Gastrocnemius medialis (tissue), 4 donors: ENCODE measurements at regions not wholly inside any gene's neighbourhood (a gene's known extent, or its start where the extent isn't known, plus 50 kb on each side); places are given as distances from the start of the nearest gene placed in this dataset.

ENCODE experiments used
- ATAC-seq, 2 donors: fragments of 150-250 bp; one replicate each; pipeline ENCODE4 v1.9.1; 2016
- DNase-seq, 2 donors: peaks; one replicate each; pipeline ENCODE4 v3.0.0-alpha.2; 2019
- H3K27ac ChIP-seq, 4 donors: fragments of 200-600 bp; sonication (generic); 1 replicate in 1 of 4; 2 replicates in 3 of 4; pipeline ENCODE4 v1.5.1; 2016 to 2018; ENCODE audit warnings: mild to moderate bottlenecking in 2 of 4, moderate library complexity in 1 of 4
- H3K27me3 ChIP-seq, 3 donors: fragments of 200-600 bp; sonication (generic) in 2 of 3; 1 replicate in 1 of 3; 2 replicates in 2 of 3; pipeline versions ENCODE4 v1.5.1 to v1.6.0; 2016 to 2019; ENCODE audit warnings: mild to moderate bottlenecking in 1 of 3, moderate library complexity in 1 of 3
- H3K36me3 ChIP-seq, 2 donors: fragments of 200-600 bp; sonication (generic) in 1 of 2; one replicate each; pipeline ENCODE4 v1.5.1; 2017 to 2018
- H3K4me1 ChIP-seq, 2 donors: fragments of 200-600 bp; sonication (generic) in 1 of 2; one replicate each; pipeline ENCODE4 v1.5.1; 2016 to 2017; ENCODE audit warnings: mild to moderate bottlenecking in 2 of 2
- H3K4me3 ChIP-seq, 4 donors: fragments of 200-600 bp; sonication (generic) in 3 of 4; 1 replicate in 1 of 4; 2 replicates in 3 of 4; pipeline ENCODE4 v1.5.1; 2016 to 2019; ENCODE audit warnings: mild to moderate bottlenecking in 2 of 4
- H3K9me3 ChIP-seq, 3 donors: fragments of 200-600 bp; sonication (generic) in 2 of 3; 1 replicate in 1 of 3; 2 replicates in 2 of 3; pipeline ENCODE4 v1.5.1; 2016 to 2019
- CTCF ChIP-seq, 5 experiments: fragments of 450-650 bp in 3 of 5; fragments of 200-600 bp in 2 of 5; sonication (generic) in 2 of 5; IDR thresholded peaks in 4 of 5; conservative IDR thresholded peaks in 1 of 5; 1 replicate in 4 of 5; 2 replicates in 1 of 5; pipeline ENCODE4 v1.5.1; 2016 to 2019; ENCODE audit warnings: antibody characterized with exemption in 5 of 5, mild to moderate bottlenecking in 3 of 5, moderate library complexity in 3 of 5
- POLR2A ChIP-seq, 2 donors: fragments of 450-650 bp; IDR thresholded peaks; one replicate each; pipeline ENCODE4 v1.6.1; 2017; ENCODE audit warnings: antibody characterized with exemption in 2 of 2, mild to moderate bottlenecking in 2 of 2, moderate library complexity in 2 of 2
- in situ Hi-C, 4 donors: fragments of 200-750 bp; cut with MboI; loops; one replicate each; pipeline versions ENCODE4 v1.15.0 to v1.8.0; 2017; ENCODE audit warnings: low sequenced_read_pairs in 4 of 4
- intact Hi-C: fragments of 100-400 bp; cut with DNase I; formaldehyde crosslinking; loops from one replicate; pipeline ENCODE4 v1.15.1; 2023; ENCODE audit warnings: low total_unique reads

GRCh38 chr21:27564684-27565301, 597.9 kb upstream of the ADAMTS5 start:
- in situ Hi-C loops (loop anchor here in 2 of 4 donors (5.0 to 25.0 kb wide), 3 partner anchors 140 to 712 kb away; no protein-coding TSS in a partner anchor), intact Hi-C loops (loop anchor here (5.0 to 10.0 kb wide), 3 partner anchors 73 to 790 kb away; no protein-coding TSS in a partner anchor)
- ATAC-seq (peak in 1 of 2 donors; percentile 76), DNase-seq (peak in 1 of 2 donors; percentile 42)
- Histone ChIP-seq H3K9me3 (no peaks in the 10 kb centered on the region), H3K27ac (peak overlapping the region in 2 of 4 donors; percentile 8 to 44), H3K27me3 (no peaks in the 10 kb centered on the region), H3K4me3 (no peak overlapping the region), H3K36me3 (no peaks in the 10 kb centered on the region), H3K4me1 (peaks cover 6 to 14% of the 10 kb centered on the region in 2 donors)
- peak; percentile 32 to 69 (median 58) for TF ChIP-seq CTCF (IDR thresholded peaks at IDR 0.05 in 4 of 5, conservative IDR thresholded peaks at IDR 0.05 in 1 of 5)
- TF ChIP-seq POLR2A (IDR thresholded peaks at IDR 0.05) = no peak

DNA sequence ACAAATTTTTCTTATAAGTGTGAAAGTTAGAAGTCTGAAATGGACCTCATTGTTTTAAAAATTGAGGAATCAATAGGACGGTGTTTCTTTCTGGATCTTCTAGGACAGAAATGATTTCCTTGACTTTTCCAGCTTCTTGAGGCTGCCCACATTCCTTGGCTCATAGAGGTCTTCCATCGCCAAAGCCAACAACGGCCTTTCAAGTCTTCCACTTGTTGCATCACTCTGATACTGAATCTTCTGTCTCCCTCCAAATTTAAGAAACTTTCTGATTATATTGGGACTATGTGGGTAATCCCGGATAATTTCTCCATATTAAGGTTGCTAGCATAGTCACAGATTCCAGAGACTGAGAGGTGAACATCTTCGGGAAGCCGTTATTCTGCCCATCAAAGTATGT, 595.4 kb upstream of the ADAMTS5 start:
- DNase-seq (no peak), ATAC-seq (no peak)
- no peak overlapping the region for H3K27ac ChIP-seq
- no peak for TF ChIP-seq CTCF (IDR thresholded peaks at IDR 0.05 in 4 of 5, conservative IDR thresholded peaks at IDR 0.05 in 1 of 5)
- no peak for TF ChIP-seq POLR2A (IDR thresholded peaks at IDR 0.05)
- H3K9me3 ChIP-seq = no peaks in the 10 kb centered on the region
- H3K4me3 ChIP-seq = no peak overlapping the region
- H3K36me3 ChIP-seq = no peaks in the 10 kb centered on the region
- in situ Hi-C loops = loop anchor here in 2 of 4 donors (5.0 to 25.0 kb wide), 3 partner anchors 142 to 710 kb away; no protein-coding TSS in a partner anchor
- H3K27me3 ChIP-seq = no peaks in the 10 kb centered on the region
- H3K4me1 ChIP-seq = peaks cover 4 to 14% of the 10 kb centered on the region in 2 donors
- intact Hi-C loops = loop anchor here (5.0 to 10.0 kb wide), 2 partner anchors 75 to 788 kb away; no protein-coding TSS in a partner anchor

DNA sequence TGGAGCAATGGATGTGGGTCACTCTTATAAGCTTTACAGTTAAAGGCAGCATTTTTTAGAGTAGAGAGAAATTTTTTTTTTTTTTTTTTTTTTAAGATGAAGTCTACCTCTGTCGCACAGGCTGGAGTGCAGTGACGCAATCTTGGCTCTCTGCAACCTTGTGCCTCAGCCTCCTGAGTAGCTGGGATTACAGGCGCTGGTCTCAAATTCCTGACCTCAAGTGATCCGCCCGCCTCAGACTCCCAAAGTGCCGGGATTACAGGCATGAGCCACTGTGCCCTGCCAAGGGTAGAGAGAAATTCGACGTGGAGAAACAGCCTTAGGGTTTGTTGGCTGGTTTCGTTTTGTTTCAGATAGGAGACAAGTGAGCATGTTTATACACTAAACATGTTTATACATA, 594.2 kb upstream of the ADAMTS5 start:
- no peaks in the 10 kb centered on the region for H3K36me3 ChIP-seq
- no peak overlapping the region for H3K4me3 ChIP-seq
- in situ Hi-C loops (loop anchor here in 2 of 4 donors (5.0 to 25.0 kb wide), 3 partner anchors 144 to 709 kb away; no protein-coding TSS in a partner anchor), intact Hi-C loops (loop anchor here (5.0 to 10.0 kb wide), 2 partner anchors 76 to 786 kb away; no protein-coding TSS in a partner anchor)
- no peaks in the 10 kb centered on the region for H3K9me3 ChIP-seq
- TF ChIP-seq CTCF (IDR thresholded peaks at IDR 0.05 in 4 of 5, conservative IDR thresholded peaks at IDR 0.05 in 1 of 5) (no peak), POLR2A (IDR thresholded peaks at IDR 0.05) (no peak)
- H3K4me1 ChIP-seq = peaks cover 0 to 7% of the 10 kb centered on the region in 2 donors
- no peaks in the 10 kb centered on the region for H3K27me3 ChIP-seq
- peak overlapping the region in 1 of 4 donors; percentile 33 for H3K27ac ChIP-seq
- peak; percentile 50 to 87 for DNase-seq
- peak; percentile 73 to 89 for ATAC-seq

DNA sequence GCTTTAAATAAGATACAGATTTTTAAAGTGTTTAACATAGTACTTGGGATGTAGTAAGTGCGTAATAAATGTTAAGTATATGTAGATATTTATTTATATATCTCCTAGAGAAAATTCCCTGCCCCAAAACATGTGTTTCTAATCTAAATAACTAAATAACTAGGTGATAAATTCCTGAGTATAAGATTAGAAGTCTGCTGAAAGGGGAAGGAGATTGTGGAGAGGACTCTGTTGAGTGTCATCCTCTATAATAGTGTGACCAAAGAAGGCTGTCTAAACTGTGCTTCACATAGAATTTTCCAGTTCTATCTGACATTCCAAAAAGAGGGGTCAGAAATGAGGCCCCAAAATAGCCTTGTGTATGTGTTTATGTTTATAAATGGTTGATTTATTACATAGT, 590.5 kb upstream of the ADAMTS5 start:
- TF ChIP-seq POLR2A (IDR thresholded peaks at IDR 0.05) = no peak
- no peak for TF ChIP-seq CTCF (IDR thresholded peaks at IDR 0.05 in 4 of 5, conservative IDR thresholded peaks at IDR 0.05 in 1 of 5)
- Histone ChIP-seq H3K36me3 (no peaks in the 10 kb centered on the region), H3K9me3 (no peaks in the 10 kb centered on the region), H3K4me1 (peaks cover 0 to 5% of the 10 kb centered on the region in 2 donors), H3K27ac (no peak overlapping the region), H3K27me3 (no peaks in the 10 kb centered on the region), H3K4me3 (no peak overlapping the region)
- in situ Hi-C loops = loop anchor here in 1 of 4 donors (25.0 kb wide), 1 partner anchor 695 kb away; no protein-coding TSS in a partner anchor
- ATAC-seq = no peak
- intact Hi-C loops = no loop called here
- DNase-seq = no peak
